GM19468 (cell line): ENCODE measurements at regions not wholly inside any gene's neighbourhood (a gene's known extent, or its start where the extent isn't known, plus 50 kb on each side); places are given as distances from the start of the nearest gene placed in this dataset.

Experiments used
- ATAC-seq: cut with Tn5 transposase; IDR thresholded peaks from one replicate; pipeline ENCODE4 v1.9.1; 2021; ENCODE audit warnings: mild to moderate bottlenecking, moderate library complexity, moderate number of reproducible peaks; ENCODE audit not compliant: unreplicated experiment; ENCODE audit errors: extremely low read depth

DNA sequence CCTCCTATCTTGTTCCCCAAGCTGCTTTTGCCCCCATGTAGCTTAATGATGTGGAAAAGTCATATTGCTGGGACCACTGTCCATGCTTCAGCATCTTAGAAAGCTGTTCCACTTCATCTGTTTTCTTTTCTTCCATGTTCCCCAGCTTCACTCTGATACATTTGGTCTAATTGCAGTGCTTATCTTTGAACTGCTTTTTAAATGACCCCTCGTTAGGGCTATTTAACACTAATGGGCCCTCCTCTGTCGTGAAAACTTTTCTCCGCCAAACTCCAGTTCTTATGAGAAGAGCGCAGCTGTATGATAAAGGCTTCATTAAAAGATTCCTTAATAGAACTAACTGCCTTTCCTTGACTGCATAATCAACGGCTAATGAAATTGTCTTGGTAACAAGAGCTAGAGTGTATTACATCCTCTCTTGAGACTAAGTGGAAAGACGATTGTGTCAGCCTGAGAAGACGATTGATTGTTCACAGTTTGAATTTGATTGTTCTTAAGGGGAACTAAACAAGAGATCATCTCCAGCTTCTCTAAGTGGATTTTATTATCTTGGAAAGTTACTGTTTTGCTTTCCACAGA lies 165.0 kb upstream of the MTNR1B start:
- no peak for ATAC-seq

DNA sequence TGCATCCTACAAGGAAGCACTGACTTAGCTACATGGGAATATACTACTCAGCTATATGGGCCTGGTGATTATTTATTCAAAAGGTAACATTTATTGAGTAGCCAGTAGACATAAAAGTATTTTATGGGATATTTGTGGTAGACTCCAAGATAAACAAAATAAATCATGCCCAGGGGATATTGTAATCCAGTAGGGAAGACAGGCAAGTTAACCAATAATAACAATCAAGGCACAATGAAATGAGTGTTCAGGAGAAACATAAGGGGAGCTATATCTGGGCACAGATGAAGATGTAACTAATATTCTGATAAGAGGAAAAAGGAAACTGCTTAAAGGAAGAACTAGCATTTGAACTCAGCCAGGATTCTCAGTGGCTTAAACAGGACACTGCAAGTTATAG lies 161.4 kb upstream of the MTNR1B start:
- no peak for ATAC-seq

DNA sequence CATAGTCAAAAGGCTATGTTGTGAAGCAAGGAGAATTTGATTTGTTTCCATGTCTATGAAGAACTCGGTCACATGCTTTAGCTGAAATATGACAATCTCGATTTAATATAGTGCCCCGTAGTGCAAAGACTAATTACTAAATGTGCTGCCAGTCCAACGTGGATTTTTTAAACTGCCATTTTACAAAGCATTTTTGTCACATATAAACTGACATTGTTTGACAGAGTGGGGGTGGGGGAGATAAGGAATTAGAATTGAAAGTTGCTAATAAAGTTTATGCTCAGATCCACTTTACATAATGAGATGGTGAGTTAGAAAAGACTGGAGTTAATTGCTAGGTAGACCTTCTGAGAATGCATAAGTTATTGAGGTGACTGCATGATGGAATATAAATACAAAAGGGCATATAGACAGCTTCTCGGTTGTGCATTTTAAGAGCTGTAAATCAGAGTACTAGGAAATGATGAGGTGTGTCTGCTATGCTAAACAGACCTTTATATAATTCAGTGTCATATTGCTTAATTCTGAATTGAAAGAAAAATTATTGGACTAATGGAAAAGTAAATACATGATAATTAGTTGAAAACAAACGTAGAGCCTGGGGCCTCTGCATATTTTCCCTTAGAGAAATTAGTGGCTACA lies 158.9 kb upstream of the MTNR1B start:
- no peak for ATAC-seq

DNA sequence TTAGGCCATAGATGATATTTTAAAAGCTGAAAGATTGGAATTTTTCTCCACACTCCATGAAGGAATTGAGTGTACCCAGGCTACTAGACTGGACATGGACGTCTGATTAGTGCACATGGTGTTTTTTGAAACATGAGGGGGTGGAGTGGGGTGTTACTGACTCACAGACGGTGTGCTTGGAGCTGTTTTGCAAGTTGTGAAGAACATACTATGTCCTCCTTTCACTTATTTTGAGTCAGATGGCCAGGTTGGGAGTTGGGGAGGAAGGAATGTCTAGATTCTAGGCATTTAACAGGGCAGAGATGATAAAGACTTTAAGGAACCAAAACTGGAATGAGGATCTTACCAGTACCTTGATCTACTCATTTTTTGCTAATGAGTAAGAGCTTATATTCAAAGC lies 158.1 kb upstream of the MTNR1B start:
- ATAC-seq = no peak

DNA sequence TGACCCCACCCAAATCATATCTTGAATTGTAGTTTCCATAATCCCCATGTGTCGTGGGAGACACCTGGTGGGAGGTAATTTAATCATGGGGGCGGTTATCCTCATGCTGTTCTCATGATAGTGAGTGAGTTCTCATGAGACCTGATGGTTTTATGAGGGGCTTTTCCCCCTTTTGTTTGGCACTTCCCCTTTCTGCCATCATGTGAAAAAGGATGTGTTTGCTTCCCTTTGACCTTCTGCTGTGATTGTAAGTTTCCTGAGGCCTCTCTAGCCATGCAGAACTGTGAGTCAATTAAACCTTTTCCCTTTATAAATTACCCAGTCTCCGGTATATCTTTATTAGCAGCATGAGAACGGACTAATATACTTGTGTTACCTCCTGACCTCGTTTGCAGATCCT lies 156.6 kb upstream of the MTNR1B start:
- ATAC-seq = no peak

DNA sequence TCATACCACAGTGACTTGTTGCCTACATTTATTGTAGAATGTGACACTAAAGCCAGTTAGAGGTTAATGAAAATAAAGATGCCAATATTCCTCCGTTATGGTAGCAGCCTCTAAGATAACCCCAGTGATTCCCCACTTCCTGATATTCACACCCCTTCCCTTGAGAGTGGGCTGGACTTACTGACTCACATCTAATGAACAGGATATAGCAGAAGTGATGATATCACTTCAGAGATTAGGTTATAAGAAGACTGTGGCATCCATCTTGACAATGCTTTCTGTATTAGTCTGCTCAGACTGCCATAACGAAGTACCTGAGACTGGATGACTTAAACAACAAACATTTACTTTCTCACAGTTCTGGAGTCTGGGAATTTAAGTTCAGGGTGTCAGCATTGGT lies 149.6 kb upstream of the MTNR1B start:
- no peak for ATAC-seq

DNA sequence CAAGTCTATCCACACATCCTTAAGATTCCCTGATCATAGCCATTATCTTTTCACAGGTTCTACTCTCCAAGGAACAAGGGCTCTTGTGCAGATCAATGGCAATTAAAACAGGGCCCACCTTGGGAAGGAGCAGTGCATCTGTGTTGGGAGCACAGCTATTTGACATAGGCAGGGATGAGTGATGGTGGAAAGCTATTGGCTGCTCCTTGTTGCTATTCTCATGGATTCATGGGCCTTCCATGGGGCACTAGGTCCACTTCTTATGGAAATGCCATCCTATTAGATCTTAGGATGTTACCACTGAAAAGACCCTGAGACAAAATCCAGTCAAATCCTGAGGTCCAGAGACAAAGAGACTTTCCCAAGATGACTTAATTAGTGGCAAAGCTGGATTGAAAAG lies 148.6 kb upstream of the MTNR1B start:
- no peak for ATAC-seq

DNA sequence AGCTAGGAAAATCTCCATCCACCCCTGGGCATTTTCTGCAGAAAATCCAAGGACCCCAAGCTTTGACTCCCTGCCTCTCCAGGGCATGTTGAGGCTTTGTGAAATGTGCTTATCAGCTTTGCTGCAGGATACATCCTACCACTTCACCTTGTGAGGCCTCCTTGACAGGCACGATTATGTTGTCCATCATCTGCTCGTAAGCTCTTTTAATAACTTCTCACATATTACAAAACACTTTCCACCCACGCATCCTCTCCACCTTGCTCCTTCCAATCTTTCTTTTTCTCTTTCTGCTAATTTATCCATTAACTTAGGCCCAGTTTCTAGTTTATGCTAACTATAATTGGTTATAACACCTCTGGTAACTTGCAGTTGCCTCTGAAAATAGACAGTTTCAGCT lies 147.0 kb upstream of the MTNR1B start:
- ATAC-seq = no peak

DNA sequence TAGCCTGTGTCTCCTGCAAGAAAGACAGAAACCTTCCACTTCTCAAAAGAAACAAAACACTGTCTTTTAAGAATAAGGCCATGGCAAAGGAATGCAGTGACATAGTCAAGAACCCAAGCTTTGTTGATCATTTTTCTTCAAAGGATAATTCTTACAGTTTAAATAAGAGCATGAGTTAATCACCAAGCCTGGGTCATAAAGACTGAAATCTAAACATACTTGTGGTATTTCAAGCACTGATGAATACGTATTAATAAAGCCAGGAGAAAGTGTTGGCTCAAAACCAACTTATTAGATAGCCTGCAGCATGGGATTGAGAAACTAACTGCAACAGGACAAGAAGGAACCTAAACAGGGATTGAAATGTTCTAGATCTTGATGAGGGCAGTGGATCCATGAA lies 143.3 kb upstream of the MTNR1B start:
- no peak for ATAC-seq

DNA sequence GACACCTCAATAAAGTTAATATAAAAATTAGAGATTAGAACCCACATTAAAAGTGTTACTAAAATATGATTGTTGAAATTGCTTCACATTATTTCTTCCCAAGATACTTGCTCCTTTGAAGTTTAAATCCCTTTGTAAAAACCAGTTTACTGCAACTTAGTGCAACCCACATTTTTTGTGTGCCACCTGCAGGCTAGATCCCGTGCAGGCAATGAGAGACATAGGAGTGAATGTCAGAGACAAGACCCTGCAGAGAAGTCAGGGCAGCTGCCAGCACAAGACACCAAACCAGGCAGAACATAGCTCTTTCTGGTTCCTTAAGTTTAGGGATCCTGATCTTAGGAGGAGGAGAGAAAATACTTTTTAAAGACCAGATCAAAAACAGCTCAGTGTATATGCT lies 142.8 kb upstream of the MTNR1B start:
- no peak for ATAC-seq

DNA sequence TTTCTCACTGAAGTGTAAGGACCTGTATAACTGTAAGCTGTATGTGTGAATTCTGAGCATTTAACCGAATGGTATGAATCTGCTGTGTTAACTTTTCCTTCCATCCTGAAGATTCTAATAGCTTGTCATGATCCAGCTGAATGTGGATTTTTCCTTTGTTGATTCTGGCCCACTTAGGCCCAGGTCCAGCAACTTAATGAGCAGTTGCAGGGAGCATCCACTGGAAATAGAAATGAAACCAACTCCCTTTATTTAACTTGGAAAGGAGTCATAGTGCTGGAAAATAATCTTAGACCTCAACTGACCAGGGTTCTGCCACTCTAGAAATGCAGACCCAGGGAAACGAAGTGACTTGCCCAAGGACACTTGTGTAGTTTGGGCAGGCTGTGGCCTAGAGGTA lies 142.3 kb upstream of the MTNR1B start:
- no peak for ATAC-seq

DNA sequence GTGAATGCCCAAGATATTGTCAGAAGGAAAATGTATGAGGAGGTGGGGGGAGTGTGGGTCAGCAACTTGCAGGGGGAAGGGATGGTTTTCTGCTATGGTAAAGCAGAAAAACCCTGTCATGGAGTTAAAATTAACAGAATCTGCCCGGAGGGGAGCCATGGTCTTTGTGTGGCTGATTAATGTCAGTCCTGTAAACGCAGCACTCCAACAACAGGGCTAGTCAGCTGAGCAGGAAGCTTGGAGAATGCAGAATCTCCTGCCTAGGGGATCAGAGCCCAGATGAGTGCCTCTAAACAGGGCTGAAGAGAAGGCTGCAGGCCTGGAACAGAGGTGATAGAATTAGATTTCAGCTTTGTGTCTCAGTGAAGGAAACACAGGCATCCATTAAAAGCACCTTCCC lies 140.9 kb upstream of the MTNR1B start:
- ATAC-seq = no peak

DNA sequence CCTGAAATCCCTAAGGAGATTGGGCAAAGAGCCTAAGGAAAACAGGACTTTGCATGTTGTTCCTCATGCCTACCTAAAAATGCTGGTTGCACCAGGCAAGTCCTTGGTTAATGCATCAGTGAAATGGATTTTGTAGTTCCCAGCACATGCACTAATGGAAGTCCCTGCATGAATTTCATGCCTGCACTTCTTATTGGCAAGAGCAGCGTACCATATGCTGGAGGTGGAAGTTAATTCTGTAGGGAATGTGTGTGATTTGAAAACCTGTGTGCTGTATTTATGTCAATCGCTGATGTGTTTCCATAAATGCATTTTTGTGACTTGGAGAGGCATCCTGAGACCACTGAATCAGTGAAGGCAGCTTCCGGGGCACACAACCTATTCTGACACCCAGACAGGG lies 140.3 kb upstream of the MTNR1B start:
- no peak for ATAC-seq

DNA sequence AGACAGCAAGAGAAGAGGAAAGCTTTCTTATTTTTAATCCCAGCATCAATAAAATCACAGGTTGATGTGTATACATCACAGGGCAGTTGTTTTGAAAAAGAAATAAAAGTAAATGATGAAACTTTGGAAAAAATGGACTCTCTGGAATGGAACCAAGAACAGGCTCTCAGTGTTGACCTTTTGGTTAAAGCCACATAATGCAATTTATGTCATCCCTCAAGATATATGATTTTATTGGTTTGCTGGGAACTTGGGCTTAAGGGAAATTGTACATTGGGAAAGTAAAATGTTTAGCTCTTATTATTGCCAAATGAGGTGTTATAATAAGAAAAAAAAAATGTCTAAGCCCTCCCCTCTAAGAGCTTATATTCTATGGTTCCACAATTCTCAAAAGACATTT lies 139.8 kb upstream of the MTNR1B start:
- ATAC-seq = no peak

DNA sequence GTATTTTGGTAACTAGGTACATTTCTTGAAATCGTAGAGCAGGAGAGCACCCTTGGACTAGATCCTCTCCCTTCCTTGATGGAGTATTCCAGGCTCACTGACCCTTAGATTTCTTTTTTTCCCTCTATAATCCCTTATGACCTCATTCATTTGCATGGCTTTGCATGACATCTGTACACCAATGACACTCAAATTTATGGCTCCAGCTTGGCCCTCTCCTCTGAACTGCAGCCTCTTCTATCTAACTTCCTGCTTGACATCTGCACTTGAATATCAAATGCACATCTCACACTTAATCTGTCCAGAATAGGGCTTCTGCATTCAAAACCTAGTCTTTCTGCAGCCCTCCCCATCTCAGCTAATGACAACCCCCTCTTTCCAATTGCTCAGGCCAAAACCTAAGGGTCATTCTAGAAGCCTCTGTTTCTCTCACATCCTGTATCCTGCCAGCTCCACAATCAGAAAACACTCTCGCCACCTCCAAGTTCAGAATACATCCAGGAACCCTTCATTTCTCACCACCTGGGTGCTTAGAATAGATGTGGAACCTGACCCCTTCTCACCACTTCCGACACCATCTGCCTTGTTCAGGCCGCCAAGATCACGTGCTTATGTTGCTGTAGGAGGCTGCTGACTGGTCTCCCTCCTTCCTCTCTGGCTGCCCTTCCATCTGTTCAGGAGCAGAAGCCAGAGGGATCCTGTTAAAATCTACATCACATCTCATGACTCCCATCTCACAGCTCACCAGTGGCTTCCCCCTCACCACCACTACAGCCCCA lies 138.9 kb upstream of the MTNR1B start:
- no peak for ATAC-seq

DNA sequence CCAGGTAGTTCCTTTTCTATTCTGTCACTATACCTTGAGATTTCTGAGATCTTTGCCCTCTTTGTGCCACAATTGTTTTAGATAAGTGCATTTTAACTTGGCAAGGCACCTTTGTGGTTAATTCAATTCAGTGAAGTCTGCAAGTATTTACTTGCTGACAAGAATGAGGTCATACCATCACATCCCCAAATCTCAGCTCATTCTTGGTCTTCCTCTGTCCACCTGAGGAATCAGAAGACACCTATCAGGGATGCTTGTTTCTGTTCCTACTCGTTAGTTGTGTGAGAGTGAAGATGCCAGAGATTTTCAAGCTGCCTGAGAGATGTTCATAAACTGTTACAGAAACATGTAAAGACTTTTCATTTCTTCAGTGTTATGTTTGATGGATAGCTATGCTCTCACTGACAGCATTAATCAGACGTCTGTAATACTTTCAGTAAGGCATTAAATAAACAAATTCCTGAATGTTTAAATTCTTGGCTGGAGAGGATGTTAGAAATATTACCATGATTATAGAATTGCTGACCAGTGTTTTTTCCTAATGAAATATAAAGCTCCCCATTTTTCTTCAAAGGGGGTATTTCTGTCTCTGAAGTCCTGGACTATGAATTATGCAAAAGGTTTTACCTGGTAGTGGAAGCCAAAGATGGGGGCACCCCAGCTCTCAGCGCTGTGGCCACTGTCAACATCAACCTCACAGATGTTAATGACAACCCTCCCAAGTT lies 135.0 kb upstream of the MTNR1B start:
- no peak for ATAC-seq

DNA sequence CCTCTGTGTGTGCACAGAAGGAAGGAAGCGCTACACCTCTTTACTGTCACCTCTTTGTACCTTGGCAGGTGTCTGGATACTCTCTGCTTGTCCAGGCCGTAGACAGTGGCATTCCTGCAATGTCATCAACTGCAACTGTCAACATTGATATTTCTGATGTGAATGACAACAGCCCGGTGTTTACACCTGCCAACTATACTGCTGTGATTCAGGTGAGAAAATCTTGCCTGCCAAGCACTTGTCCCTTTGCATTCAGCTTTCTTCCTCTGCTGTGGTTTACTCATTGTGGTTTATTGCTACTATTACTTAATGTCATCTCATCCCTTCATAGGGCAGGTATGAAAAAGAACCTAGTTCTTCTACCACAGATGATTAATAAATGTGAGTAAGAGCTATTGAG lies 131.9 kb upstream of the MTNR1B start:
- no peak for ATAC-seq

DNA sequence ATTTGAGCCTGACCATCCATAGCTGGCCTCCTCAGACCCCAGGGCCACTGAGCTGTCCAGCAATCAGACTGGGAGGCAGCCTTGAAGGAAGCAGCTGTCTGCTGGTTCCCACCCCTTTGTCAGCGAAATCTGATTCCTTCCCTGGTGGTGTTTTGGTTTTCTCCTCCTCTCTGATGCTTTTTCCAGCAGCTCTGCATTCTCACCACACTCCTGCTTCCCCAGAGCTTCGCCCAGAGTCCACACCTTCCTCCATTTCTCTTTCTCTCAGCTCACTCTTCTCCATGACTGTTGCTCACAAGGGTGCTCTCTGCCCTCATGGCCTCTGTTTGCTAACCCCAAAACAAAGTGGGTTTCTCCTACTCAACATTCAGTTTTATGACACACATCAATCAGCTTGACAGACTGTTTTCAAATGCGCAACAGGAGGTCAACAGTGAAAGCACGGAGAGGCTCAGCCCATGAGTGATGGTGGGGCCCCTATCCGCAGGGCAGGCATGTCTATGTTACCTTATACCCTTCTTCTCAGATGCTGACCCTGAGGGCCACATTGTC lies 130.6 kb upstream of the MTNR1B start:
- ATAC-seq = no peak

DNA sequence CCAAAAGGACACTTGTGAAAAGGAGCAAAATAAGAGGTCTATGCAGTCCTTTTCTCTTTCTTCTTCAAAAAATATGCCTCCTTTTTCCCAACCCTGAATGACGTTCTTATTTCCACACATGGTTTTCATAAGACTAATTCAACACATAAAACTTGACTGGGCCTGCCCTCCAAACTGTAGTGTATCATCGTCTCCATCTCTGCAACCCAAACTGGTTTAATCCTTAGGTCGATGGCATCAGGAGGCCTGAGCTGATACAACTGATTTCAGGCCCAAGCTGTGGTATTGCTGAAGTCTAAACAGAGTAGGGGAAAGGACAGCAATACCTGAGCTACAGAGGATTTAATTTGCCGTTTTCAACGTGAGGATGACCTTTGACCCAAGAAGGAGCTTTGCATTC lies 130.0 kb upstream of the MTNR1B start:
- no peak for ATAC-seq

DNA sequence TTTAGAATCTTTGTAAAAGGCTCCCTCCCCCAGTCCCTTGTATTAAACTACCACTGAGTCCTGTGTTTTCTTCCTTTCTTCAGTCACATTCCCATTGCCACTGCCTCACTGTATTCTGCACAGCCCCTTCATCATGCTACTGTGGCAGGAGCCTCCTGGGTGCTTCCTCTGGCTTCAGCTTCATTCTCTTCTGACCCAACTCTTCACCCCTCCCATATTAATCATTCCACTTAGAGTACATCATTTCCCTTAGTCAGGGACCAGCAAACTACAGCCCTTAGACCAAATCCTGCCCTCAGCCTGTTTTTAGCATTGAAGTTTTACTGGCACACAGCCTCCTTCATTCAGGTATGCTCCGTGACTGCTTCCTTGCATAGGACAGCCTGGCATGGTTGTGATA lies 127.7 kb upstream of the MTNR1B start:
- no peak for ATAC-seq

DNA sequence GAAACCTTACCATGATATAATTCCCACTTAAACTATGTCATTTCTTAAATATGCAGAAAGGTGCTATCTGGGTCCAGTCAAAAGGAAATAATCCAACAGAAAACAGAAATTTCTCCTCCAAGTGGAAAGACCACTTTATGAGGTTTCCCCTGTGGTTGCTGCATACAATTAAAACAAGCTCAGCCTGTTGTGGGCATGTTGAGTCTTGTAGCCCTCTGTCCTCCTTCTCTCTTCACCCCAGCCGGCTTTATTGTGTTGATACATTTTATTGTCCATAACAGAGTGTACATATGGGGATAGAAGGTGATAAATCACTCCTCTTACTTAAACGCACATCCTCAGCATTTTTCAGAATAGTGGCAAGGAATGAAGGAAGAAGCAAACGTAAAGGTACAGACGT lies 126.0 kb upstream of the MTNR1B start:
- ATAC-seq = no peak
